Activated CD8-positive, alpha-beta memory T cell treated with anti-CD3 and anti-CD28 coated beads, Interleukin-2, amount 10 ng/mL, durations not matched to agents 7 days and 5 days (primary cell): ENCODE measurements at regions not wholly inside any gene's neighbourhood (a gene's known extent, or its start where the extent isn't known, plus 50 kb on each side); places are given as distances from the start of the nearest gene placed in this dataset.
"Not testable (repeated sequence)": the region's sequence is repeated elsewhere in the genome, so short reads cannot be mapped to it uniquely, and the experiment has no call there.

Experiments used
- ATAC-seq: fragments of 150-1000 bp; cut with Tn5 transposase; one replicate; pipeline ENCODE4 v1.10.0; 2021; ENCODE audit warnings: moderate library complexity
- CTCF ChIA-PET: fragments of 350-600 bp; sonication (Branson Sonifier 250); formaldehyde crosslinking; loops from one replicate; lab custom pipeline; 2021; ENCODE audit warnings: antibody characterized with exemption; lab: Charles Lee
- DNase-seq: peaks from one replicate; pipeline ENCODE4 v3.0.0-alpha.2; 2020
- H3K27ac Mint-ChIP-seq: one replicate; pipeline ENCODE4 v1.8.0; 2021; ENCODE audit warnings: mild to moderate bottlenecking, mixed read lengths
- H3K27me3 Mint-ChIP-seq: one replicate; pipeline ENCODE4 v1.8.0; 2021; ENCODE audit warnings: mixed read lengths
- H3K36me3 Mint-ChIP-seq: one replicate; pipeline ENCODE4 v1.8.0; 2021; ENCODE audit warnings: mild to moderate bottlenecking, mixed read lengths
- H3K4me1 Mint-ChIP-seq: one replicate; pipeline ENCODE4 v1.8.0; 2021; ENCODE audit warnings: mixed read lengths
- H3K4me3 Mint-ChIP-seq: one replicate; pipeline ENCODE4 v1.8.0; 2021; ENCODE audit warnings: mild to moderate bottlenecking, moderate library complexity, mixed read lengths
- H3K9me3 Mint-ChIP-seq: one replicate; pipeline ENCODE4 v1.8.0; 2022; ENCODE audit warnings: low read depth, mixed read lengths

- no peak overlapping the region for H3K4me3 Mint-ChIP-seq
- CTCF ChIA-PET: no interaction called here
- ATAC-seq: no peak
- no peaks in the 10 kb centered on the region for H3K36me3 Mint-ChIP-seq
- no peak for DNase-seq
- no peaks in the 10 kb centered on the region for H3K27me3 Mint-ChIP-seq
- no peaks in the 10 kb centered on the region for H3K9me3 Mint-ChIP-seq
- no peak overlapping the region for H3K27ac Mint-ChIP-seq
- H3K4me1 Mint-ChIP-seq: no peaks in the 10 kb centered on the region
Observed at GRCh38 chrX:83077606-83078005, 430.5 kb upstream of the POU3F4 start.

- Mint-ChIP-seq H3K9me3 (no peaks in the 10 kb centered on the region), H3K4me1 (no peaks in the 10 kb centered on the region), H3K27ac (no peak overlapping the region), H3K36me3 (no peaks in the 10 kb centered on the region), H3K27me3 (no peaks in the 10 kb centered on the region), H3K4me3 (no peak overlapping the region)
- CTCF ChIA-PET: no interaction called here
- DNase-seq (no peak), ATAC-seq (no peak)
Observed at GRCh38 chrX:83101961-83102360, 406.1 kb upstream of the POU3F4 start.

- DNase-seq: no peak
- no peak for ATAC-seq
- H3K9me3 Mint-ChIP-seq: no peaks in the 10 kb centered on the region
- H3K36me3 Mint-ChIP-seq: no peaks in the 10 kb centered on the region
- CTCF ChIA-PET: no interaction called here
- no peaks in the 10 kb centered on the region for H3K4me1 Mint-ChIP-seq
- no peak overlapping the region for H3K4me3 Mint-ChIP-seq
- H3K27me3 Mint-ChIP-seq: no peaks in the 10 kb centered on the region
- H3K27ac Mint-ChIP-seq: no peak overlapping the region
Observed at GRCh38 chrX:83108278-83108677, 399.8 kb upstream of the POU3F4 start.

- Mint-ChIP-seq H3K27ac (no peak overlapping the region), H3K36me3 (no peaks in the 10 kb centered on the region), H3K4me3 (no peak overlapping the region), H3K9me3 (no peaks in the 10 kb centered on the region), H3K27me3 (no peaks in the 10 kb centered on the region), H3K4me1 (no peaks in the 10 kb centered on the region)
- ATAC-seq (no peak), DNase-seq (no peak)
- CTCF ChIA-PET: no interaction called here
Observed at GRCh38 chrX:83145876-83146275, 362.2 kb upstream of the POU3F4 start.

- Mint-ChIP-seq H3K9me3 (no peaks in the 10 kb centered on the region), H3K4me3 (no peak overlapping the region), H3K27ac (no peak overlapping the region), H3K36me3 (no peaks in the 10 kb centered on the region), H3K27me3 (no peaks in the 10 kb centered on the region), H3K4me1 (no peaks in the 10 kb centered on the region)
- ATAC-seq (no peak), DNase-seq (no peak)
- CTCF ChIA-PET: no interaction called here
Observed at GRCh38 chrX:83160096-83160495, 348.0 kb upstream of the POU3F4 start.

GRCh38 chrX:83164063-83164462, 344.0 kb upstream of the POU3F4 start:
- CTCF ChIA-PET: interaction anchor here (0.7 kb wide), 1 partner anchor 41 kb away, joined by 3 read pairs; no protein-coding TSS in a partner anchor
- H3K27me3 Mint-ChIP-seq, H3K9me3 Mint-ChIP-seq: not testable (repeated sequence)

GRCh38 chrX:83169683-83170082, 338.4 kb upstream of the POU3F4 start:
- no peak overlapping the region for H3K4me3 Mint-ChIP-seq
- no peak for DNase-seq
- peaks cover 2% of the 10 kb centered on the region for H3K9me3 Mint-ChIP-seq
- H3K27ac Mint-ChIP-seq: no peak overlapping the region
- ATAC-seq: no peak
- no peaks in the 10 kb centered on the region for H3K36me3 Mint-ChIP-seq
- H3K4me1 Mint-ChIP-seq: no peaks in the 10 kb centered on the region
- CTCF ChIA-PET: no interaction called here
- H3K27me3 Mint-ChIP-seq: no peaks in the 10 kb centered on the region

More at GRCh38 chrX:83164063-83164462, 344.0 kb upstream of the POU3F4 start:
- not testable (repeated sequence) for H3K27ac Mint-ChIP-seq, H3K4me3 Mint-ChIP-seq, H3K36me3 Mint-ChIP-seq, H3K4me1 Mint-ChIP-seq, DNase-seq, ATAC-seq

- CTCF ChIA-PET: no interaction called here
- H3K27me3 Mint-ChIP-seq: no peaks in the 10 kb centered on the region
- DNase-seq (no peak), ATAC-seq (no peak)
- no peaks in the 10 kb centered on the region for H3K4me1 Mint-ChIP-seq
- no peaks in the 10 kb centered on the region for H3K9me3 Mint-ChIP-seq
- H3K36me3 Mint-ChIP-seq: no peaks in the 10 kb centered on the region
- H3K4me3 Mint-ChIP-seq: no peak overlapping the region
- H3K27ac Mint-ChIP-seq: no peak overlapping the region
Observed at GRCh38 chrX:83185010-83185409, 323.1 kb upstream of the POU3F4 start.

- Mint-ChIP-seq H3K9me3 (no peaks in the 10 kb centered on the region), H3K36me3 (no peaks in the 10 kb centered on the region), H3K27me3 (no peaks in the 10 kb centered on the region), H3K4me1 (no peaks in the 10 kb centered on the region), H3K27ac (no peak overlapping the region), H3K4me3 (no peak overlapping the region)
- CTCF ChIA-PET: no interaction called here
- DNase-seq (no peak), ATAC-seq (no peak)
Observed at GRCh38 chrX:83185887-83186286, 322.2 kb upstream of the POU3F4 start.

GRCh38 chrX:83186632-83187031, 321.5 kb upstream of the POU3F4 start:
- Mint-ChIP-seq H3K27me3 (no peaks in the 10 kb centered on the region), H3K27ac (no peak overlapping the region), H3K36me3 (no peaks in the 10 kb centered on the region)

More at GRCh38 chrX:83186632-83187031, 321.5 kb upstream of the POU3F4 start:
- CTCF ChIA-PET: no interaction called here
- Mint-ChIP-seq H3K9me3 (no peaks in the 10 kb centered on the region), H3K4me3 (no peak overlapping the region), H3K4me1 (no peaks in the 10 kb centered on the region)
- no peak for ATAC-seq
- DNase-seq: no peak
